H9 (cell line): ENCODE measurements at regions not wholly inside any gene's neighbourhood (a gene's known extent, or its start where the extent isn't known, plus 50 kb on each side); places are given as distances from the start of the nearest gene placed in this dataset.

Experiments
- DNase-seq: peaks from one replicate; pipeline ENCODE4 v3.0.0-alpha.2; 2017
- H2AFZ ChIP-seq: one replicate; pipeline ENCODE4 v1.6.1; 2013; ENCODE audit warnings: mild to moderate bottlenecking, low read length, control low read depth, moderate library complexity
- H2AK5ac ChIP-seq: 2 replicates; pipeline ENCODE4 v1.6.1; 2013; ENCODE audit warnings: low read length, control low read depth, mixed read lengths; ENCODE audit not compliant: insufficient read length
- H2BK120ac ChIP-seq: one replicate; pipeline ENCODE4 v1.6.1; 2013; ENCODE audit warnings: low read depth, mild to moderate bottlenecking, low read length, control low read depth, inconsistent platforms; ENCODE audit not compliant: poor library complexity, severe bottlenecking
- H2BK12ac ChIP-seq: 2 replicates; pipeline ENCODE4 v1.6.1; 2013; ENCODE audit warnings: low read length, control low read depth, mixed read lengths, low read depth; ENCODE audit not compliant: insufficient read length
- H2BK15ac ChIP-seq: 2 replicates; pipeline ENCODE4 v1.6.1; 2013; ENCODE audit warnings: low read depth, low read length, control low read depth
- H2BK20ac ChIP-seq: one replicate; pipeline ENCODE4 v1.6.1; 2013; ENCODE audit warnings: low read depth, mild to moderate bottlenecking, low read length, control low read depth, inconsistent platforms; ENCODE audit not compliant: poor library complexity, severe bottlenecking
- H2BK5ac ChIP-seq: 2 replicates; pipeline ENCODE4 v1.6.1; 2013; ENCODE audit warnings: low read length, control low read depth, mixed read lengths; ENCODE audit not compliant: insufficient read length
- H3K14ac ChIP-seq: 2 replicates; pipeline ENCODE4 v1.6.1; 2013; ENCODE audit warnings: low read length, control low read depth; ENCODE audit not compliant: insufficient read depth
- H3K18ac ChIP-seq: 2 replicates; pipeline ENCODE4 v1.6.1; 2013; ENCODE audit warnings: low read depth, mild to moderate bottlenecking, mixed read lengths, low read length, control low read depth; ENCODE audit not compliant: insufficient read length
- H3K23ac ChIP-seq: 2 replicates; pipeline ENCODE4 v1.6.1; 2013; ENCODE audit warnings: low read length, control low read depth, mixed read lengths, low read depth; ENCODE audit not compliant: insufficient read length
- H3K23me2 ChIP-seq: 2 replicates; pipeline ENCODE4 v1.6.1; 2013; ENCODE audit warnings: low read depth, mild to moderate bottlenecking, mixed read lengths, low read length, control low read depth; ENCODE audit not compliant: insufficient read length, poor library complexity, severe bottlenecking
- H3K27ac ChIP-seq: 2 replicates; pipeline ENCODE4 v1.5.1; 2013; ENCODE audit warnings: low read length, control low read depth, mixed read lengths, low read depth; ENCODE audit not compliant: insufficient read length
- H3K27me3 ChIP-seq: 2 replicates; pipeline ENCODE4 v1.6.1; 2013; ENCODE audit warnings: low read length, control low read depth, inconsistent platforms; ENCODE audit not compliant: insufficient read depth
- H3K4ac ChIP-seq: 2 replicates; pipeline ENCODE4 v1.6.1; 2013; ENCODE audit warnings: low read depth, mild to moderate bottlenecking, control low read depth, inconsistent platforms, low read length, moderate library complexity
- H3K4me1 ChIP-seq: 2 replicates; pipeline ENCODE4 v1.6.1; 2013; ENCODE audit warnings: low read length, control low read depth, inconsistent platforms; ENCODE audit not compliant: insufficient read depth
- H3K4me2 ChIP-seq: 2 replicates; pipeline ENCODE4 v1.6.1; 2013; ENCODE audit warnings: low read length, control low read depth, mixed read lengths; ENCODE audit not compliant: insufficient read length, insufficient read depth
- H3K56ac ChIP-seq: 2 replicates; pipeline ENCODE4 v1.6.1; 2013; ENCODE audit warnings: low read depth, mild to moderate bottlenecking, mixed read lengths, low read length, control low read depth; ENCODE audit not compliant: insufficient read length
- H3K79me1 ChIP-seq: 2 replicates; pipeline ENCODE4 v1.6.1; 2013; ENCODE audit warnings: low read depth, mild to moderate bottlenecking, moderate library complexity, low read length, control low read depth, inconsistent platforms; ENCODE audit not compliant: insufficient read depth, poor library complexity, severe bottlenecking
- H3K79me2 ChIP-seq: 2 replicates; pipeline ENCODE4 v1.6.1; 2013; ENCODE audit warnings: low read length, control low read depth, inconsistent platforms; ENCODE audit not compliant: insufficient read depth
- H3K9ac ChIP-seq: 2 replicates; pipeline ENCODE4 v1.6.1; 2013; ENCODE audit warnings: low read length, control low read depth, mixed read lengths; ENCODE audit not compliant: insufficient read length; ENCODE audit errors: extremely low read depth
- H3K9me3 ChIP-seq: one replicate; pipeline ENCODE4 v1.6.1; 2013; ENCODE audit warnings: low read depth, low read length, inconsistent platforms; ENCODE audit not compliant: control insufficient read depth
- H3T11ph ChIP-seq: one replicate; pipeline ENCODE4 v1.6.1; 2013; ENCODE audit warnings: mild to moderate bottlenecking, low read length, control low read depth, inconsistent platforms
- H4K20me1 ChIP-seq: one replicate; pipeline ENCODE4 v1.6.1; 2013; ENCODE audit not compliant: control insufficient read depth, insufficient read length, insufficient read depth
- H4K5ac ChIP-seq: 2 replicates; pipeline ENCODE4 v1.6.1; 2013; ENCODE audit warnings: low read depth, mild to moderate bottlenecking, mixed read lengths, low read length, control low read depth; ENCODE audit not compliant: insufficient read length
- H4K8ac ChIP-seq: replicated peaks from 2 replicates; pipeline ENCODE4 v1.6.1; 2013; ENCODE audit warnings: low read length, control low read depth, mixed read lengths, low read depth; ENCODE audit not compliant: insufficient read length
- H4K91ac ChIP-seq: 2 replicates; pipeline ENCODE4 v1.6.1; 2013; ENCODE audit warnings: low read depth, mild to moderate bottlenecking, moderate library complexity, mixed read lengths, low read length, control low read depth; ENCODE audit not compliant: insufficient read length
- H3K27ac Mint-ChIP-seq, 3 experiments: 2 replicates in 2 of 3; 3 replicates in 1 of 3; pipeline ENCODE4 v1.8.0; 2020 to 2021; ENCODE audit warnings: mixed read lengths in 3 of 3, mild to moderate bottlenecking in 1 of 3, moderate library complexity in 1 of 3
- H3K27me3 Mint-ChIP-seq: 2 replicates; pipeline ENCODE4 v1.8.0; 2021; ENCODE audit warnings: low read depth, mild to moderate bottlenecking, moderate library complexity, mixed read lengths
- H3K36me3 Mint-ChIP-seq, 3 experiments: 2 replicates in 2 of 3; 3 replicates in 1 of 3; pipeline ENCODE4 v1.8.0; 2020 to 2021; ENCODE audit warnings: low read depth in 3 of 3, mixed read lengths in 3 of 3; ENCODE audit not compliant: insufficient read depth in 1 of 3
- H3K4me1 Mint-ChIP-seq, 2 experiments: 2 replicates each; pipeline ENCODE4 v1.8.0; 2020; ENCODE audit warnings: mixed read lengths in 2 of 2
- H3K4me3 Mint-ChIP-seq, 2 experiments: 2 replicates in 1 of 2; 3 replicates in 1 of 2; pipeline ENCODE4 v1.8.0; 2020 to 2021; ENCODE audit warnings: mild to moderate bottlenecking in 2 of 2, mixed read lengths in 2 of 2, moderate library complexity in 1 of 2
- H3K9me3 Mint-ChIP-seq, 2 experiments: 2 replicates in 1 of 2; 3 replicates in 1 of 2; pipeline ENCODE4 v1.8.0; 2020; ENCODE audit warnings: mild to moderate bottlenecking in 2 of 2, mixed read lengths in 2 of 2, moderate library complexity in 1 of 2
- WGBS: extraction: QIAGEN DNeasy Blood & Tissue Kit; methylation state at CpG from one replicate; pipeline ENCODE4 v1.1.7; 2013; ENCODE audit warnings: missing lambda C conversion rate, low lambda C conversion rate, mixed read lengths; ENCODE audit not compliant: insufficient read length; ENCODE audit errors: extremely low coverage; 5-methylcytosine and 5-hydroxymethylcytosine counted together
- TF ChIP-seq, protein P1 (sequence below): fragments of 200-600 bp; sonication (generic); conservative IDR thresholded peaks from 3 replicates; pipeline ENCODE4 v1.8.0; 2021; ENCODE audit warnings: antibody characterized with exemption, mild to moderate bottlenecking

DNA sequence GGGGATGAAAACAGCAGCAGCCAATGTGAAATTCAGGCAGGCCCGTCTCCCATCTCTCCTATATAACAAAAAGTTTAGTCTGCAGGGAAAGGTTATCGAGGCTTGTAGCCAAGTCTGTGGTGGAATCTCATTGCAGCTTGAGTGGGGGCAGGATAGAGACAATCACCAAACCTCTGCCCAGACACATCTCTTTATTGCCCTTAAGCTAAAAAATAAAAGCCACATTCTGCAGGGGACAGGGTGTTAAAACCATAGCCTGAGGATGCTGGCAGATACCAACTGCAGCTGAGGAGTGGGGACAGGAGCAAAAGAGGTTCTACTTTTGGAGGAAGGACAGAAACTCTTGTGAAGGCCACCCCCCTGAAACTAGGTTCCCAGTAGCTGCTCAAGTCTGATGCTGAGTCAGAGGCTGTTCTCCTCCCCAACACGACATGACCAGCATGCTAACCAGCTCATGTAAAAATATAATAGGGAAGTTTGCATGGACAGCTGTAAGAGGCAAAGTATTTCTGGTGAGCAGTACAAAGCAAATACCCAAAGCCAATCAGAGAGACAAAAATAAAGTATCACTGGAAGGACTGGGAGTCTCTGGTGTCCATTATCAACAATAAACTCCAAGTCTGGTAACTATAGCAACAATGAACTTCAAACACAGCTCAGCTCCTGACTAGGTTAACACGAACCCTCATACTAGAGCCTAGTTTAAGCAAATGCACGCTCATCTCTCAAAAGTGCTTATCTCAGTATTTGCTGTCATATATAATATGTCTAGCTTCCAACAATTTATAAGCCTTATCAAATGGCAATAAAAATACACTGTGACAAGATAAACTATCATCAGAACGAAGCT is 362.2 kb upstream of the SLCO3A1 start:
- Histone ChIP-seq H3K4me2 (no peak overlapping the region), H4K8ac (no peak overlapping the region), H3K79me1 (no peaks in the 10 kb centered on the region), H2AK5ac (no peak overlapping the region), H3K14ac (no peak overlapping the region), H2BK12ac (no peak overlapping the region), H3T11ph (no peak overlapping the region), H3K4ac (no peak overlapping the region), H3K56ac (no peak overlapping the region), H3K27me3 (no peaks in the 10 kb centered on the region), H4K20me1 (no peaks in the 10 kb centered on the region), H3K27ac (no peak overlapping the region), H4K91ac (no peak overlapping the region), H4K5ac (no peak overlapping the region), H3K4me1 (no peaks in the 10 kb centered on the region), H2BK120ac (no peak overlapping the region), H3K9me3 (no peaks in the 10 kb centered on the region), H2BK5ac (no peak overlapping the region), H2BK20ac (no peak overlapping the region), H3K23me2 (no peaks in the 10 kb centered on the region), H2BK15ac (no peak overlapping the region), H2AFZ (no peak overlapping the region), H3K79me2 (no peaks in the 10 kb centered on the region), H3K18ac (no peak overlapping the region), H3K9ac (no peak overlapping the region), H3K23ac (no peak overlapping the region)
- Mint-ChIP-seq H3K9me3 (peaks cover 0 to 3% of the 10 kb centered on the region in 2 experiments; a peak in 2 of 5 replicates), H3K4me1 (peaks cover 7 to 8% of the 10 kb centered on the region in 2 experiments), H3K27me3 (no peaks in the 10 kb centered on the region; the same call in 1 of the 2 replicates), H3K4me3 (no peak overlapping the region), H3K27ac (no peak overlapping the region; a peak in 1 of 7 replicates), H3K36me3 (peaks cover 0 to 4% (median 0%) of the 10 kb centered on the region in 3 experiments; a peak in 1 of 7 replicates)
- TF ChIP-seq, protein P1, sequence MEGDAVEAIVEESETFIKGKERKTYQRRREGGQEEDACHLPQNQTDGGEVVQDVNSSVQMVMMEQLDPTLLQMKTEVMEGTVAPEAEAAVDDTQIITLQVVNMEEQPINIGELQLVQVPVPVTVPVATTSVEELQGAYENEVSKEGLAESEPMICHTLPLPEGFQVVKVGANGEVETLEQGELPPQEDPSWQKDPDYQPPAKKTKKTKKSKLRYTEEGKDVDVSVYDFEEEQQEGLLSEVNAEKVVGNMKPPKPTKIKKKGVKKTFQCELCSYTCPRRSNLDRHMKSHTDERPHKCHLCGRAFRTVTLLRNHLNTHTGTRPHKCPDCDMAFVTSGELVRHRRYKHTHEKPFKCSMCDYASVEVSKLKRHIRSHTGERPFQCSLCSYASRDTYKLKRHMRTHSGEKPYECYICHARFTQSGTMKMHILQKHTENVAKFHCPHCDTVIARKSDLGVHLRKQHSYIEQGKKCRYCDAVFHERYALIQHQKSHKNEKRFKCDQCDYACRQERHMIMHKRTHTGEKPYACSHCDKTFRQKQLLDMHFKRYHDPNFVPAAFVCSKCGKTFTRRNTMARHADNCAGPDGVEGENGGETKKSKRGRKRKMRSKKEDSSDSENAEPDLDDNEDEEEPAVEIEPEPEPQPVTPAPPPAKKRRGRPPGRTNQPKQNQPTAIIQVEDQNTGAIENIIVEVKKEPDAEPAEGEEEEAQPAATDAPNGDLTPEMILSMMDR: no peak
- no peak for DNase-seq
- no CpG with 5 or more reads among the region's 6 CpGs for WGBS
